GM21717 (cell line): ENCODE measurements at regions not wholly inside any gene's neighbourhood (a gene's known extent, or its start where the extent isn't known, plus 50 kb on each side); places are given as distances from the start of the nearest gene placed in this dataset.
"Not testable (repeated sequence)": the region's sequence is repeated elsewhere in the genome, so short reads cannot be mapped to it uniquely, and the experiment has no call there.

Experiments
- ATAC-seq: cut with Tn5 transposase; IDR thresholded peaks from one replicate; pipeline ENCODE4 v1.9.1; 2021; ENCODE audit warnings: mild to moderate bottlenecking, moderate library complexity; ENCODE audit not compliant: unreplicated experiment

DNA sequence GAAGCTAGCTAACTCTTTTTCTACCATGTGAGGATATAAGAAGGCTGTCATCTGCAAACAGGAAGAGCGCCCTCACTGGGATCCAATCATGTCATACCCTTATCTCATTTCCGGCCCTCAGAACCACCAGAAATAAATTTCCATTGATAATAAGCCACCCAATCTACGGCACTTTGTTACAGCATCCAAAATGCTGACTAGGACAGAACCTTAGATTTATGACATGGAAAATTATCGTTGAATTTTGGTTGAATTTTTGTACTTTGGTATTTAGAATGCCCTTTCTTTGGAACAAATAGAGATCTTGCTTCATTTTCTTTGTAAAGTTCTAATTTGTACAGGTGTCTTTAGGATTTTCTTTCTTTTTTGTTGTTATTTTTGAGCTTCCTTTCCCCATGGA is 53.3 kb upstream of the CYLC2 start:
- ATAC-seq = no peak

DNA sequence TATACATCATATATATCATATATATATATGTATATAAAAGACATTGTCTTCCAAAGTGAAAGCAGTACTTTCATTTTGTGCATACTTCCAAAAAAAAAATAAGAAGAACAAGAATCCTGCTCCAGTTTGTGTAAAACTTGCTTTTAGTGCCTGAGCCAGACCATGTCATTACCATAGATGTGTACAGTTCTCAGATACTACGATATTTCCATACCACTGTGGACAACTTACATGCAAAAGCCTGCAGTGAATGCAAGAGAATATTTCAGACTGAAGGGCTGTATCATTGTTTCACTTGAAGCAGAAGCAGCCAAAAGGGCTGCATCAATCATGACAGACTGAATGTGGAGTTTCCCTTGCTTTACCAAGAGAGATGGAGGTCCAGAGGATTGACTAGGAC is 72.6 kb upstream of the CYLC2 start:
- ATAC-seq = no peak

DNA sequence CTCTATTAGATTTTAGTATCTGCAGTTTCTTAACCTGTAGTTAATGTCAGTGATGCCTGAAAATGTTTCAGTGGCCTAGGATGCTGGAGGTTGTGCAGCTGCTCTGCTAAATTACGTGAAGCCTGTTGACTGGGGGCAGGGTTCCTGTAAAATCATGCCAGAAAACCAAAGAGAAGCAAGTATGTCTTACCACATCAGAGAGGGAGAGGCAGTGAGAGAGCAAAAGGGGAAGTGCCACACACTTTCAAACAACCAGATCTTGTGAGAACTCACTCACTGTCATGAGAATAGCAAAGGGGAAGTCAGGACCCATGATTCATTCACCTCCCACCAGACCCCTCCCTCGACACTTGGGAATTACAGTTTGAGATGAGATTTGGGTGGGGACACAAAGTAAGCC is 83.9 kb upstream of the CYLC2 start:
- no peak for ATAC-seq

DNA sequence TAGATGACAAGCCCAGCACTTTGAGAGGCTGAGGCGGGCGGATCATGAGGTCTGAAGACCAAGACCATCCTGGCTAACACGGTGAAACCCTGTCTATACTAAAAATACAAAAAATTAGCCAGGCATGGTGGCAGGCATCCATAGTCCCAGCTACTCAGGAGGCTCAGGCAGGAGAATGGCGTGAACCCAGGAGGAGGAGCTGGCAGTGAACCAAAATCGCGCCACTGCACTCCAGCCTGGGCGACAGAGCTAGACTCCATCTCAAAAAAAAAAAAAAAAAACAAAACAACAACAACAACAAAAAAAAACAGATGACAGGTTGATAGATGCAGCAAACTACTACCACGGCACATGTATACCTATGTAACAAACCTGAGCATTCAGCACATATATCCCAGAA is 89.3 kb upstream of the CYLC2 start:
- not testable (repeated sequence) for ATAC-seq

DNA sequence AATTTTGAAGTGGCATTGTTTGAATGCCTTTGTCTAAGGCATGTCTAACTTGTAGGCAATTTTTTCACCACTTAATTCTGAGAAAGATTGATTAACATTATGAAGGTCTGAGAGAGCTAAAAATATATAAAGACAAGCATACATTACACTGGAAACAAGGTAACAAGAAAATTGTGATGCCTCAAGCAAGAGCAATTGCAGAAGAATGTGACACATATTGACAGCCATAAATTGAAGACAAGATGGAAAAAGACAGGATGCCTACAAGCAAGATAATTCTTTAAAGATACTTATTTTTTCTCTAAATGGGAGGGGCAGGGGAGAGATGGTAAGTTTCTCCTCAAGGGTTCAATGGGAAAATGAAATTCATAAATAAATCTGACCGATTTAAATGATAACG is 103.1 kb upstream of the CYLC2 start:
- ATAC-seq = no peak

DNA sequence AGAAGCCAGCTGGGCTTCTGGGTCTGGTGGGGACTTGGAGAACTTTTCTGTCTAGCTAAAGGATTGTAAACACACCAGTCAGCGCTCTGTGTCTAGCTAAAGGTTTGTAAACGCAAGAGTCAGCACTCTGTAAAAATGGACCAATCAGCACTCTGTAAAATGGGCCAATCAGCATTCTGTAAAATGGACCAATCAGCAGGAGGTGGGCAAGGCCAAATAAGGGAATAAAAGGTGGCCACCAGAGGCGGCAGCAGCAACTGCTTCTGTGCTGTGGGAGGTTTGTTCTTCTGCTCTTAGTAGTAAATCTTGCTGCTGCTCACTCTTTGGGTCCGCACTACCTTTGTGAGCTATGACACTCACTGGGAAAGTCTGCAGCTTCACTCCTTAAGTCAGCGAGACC is 106.4 kb upstream of the CYLC2 start:
- not testable (repeated sequence) for ATAC-seq

DNA sequence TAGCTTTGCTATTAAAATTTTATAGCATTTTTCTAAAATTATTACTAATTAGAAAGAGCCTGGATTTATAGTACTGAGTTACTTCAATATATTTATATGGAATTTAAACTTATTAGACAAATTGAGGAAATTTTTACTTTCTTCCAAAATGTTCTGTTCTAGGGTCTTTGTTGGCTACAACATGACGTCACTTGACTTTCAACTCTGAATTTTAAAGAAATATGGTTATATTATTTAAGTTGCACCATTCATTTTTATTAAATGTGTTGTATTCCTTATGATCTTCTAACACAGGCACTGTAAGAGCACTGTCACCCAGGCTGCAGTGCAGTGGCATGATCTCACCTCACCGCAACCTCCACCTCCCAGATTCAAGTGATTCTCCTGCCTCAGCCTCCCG is 119.4 kb upstream of the CYLC2 start:
- no peak for ATAC-seq

DNA sequence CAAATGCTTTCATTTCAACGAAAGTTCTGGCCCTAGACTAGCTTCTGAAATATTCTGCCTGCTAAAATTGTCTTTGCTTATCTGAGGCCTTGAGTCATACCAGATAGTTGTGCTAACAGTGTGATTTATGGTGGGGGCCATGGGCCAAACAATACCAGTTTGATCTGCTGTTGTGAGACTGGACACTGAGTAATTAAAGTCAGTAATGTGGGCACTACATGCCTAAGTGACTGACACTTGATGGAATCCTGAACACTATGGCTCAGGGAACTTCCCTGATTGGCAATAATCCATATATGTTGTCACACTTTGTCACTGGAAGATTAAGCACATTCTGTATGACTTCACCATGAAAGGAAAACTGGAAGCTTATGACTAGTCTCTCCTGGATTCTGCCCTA is 127.6 kb upstream of the CYLC2 start:
- ATAC-seq = no peak

DNA sequence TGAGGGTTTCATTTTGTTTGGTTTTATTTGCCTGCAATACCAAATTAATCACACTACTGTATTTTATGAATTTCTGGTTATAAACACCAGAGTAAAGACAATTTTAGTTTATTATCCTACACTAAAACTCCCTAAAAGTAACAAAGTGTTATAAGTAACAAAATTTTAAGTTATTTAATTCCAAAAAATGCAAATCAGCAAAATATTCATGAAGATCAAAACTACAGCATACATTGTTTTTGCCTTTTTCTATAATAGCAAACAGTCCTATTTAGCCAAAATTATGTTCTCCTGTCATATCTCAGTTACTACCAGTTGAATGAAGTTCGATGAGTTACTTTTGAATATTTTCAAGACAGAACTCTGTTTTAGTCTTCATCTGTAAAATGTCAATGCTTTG is 132.7 kb upstream of the CYLC2 start:
- ATAC-seq = no peak

DNA sequence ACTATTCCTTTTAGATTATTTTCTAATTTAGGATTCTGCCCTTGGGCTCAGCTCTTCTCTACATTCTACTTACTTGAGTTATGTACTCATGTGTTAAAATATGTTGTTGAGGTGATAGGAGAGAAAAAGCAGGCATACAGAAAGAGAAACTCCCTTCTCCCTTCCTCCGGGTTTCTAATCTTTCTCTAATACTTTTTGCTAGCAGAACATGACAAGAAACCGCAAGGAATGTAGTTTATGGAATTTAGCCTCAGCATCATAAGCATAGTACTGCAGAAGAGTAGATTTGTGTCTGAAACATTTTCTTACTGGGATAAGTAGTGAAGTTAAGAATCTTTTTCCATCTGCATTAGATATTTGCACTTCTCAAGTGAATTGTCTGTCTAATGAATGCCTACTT is 139.5 kb upstream of the CYLC2 start:
- ATAC-seq = no peak

DNA sequence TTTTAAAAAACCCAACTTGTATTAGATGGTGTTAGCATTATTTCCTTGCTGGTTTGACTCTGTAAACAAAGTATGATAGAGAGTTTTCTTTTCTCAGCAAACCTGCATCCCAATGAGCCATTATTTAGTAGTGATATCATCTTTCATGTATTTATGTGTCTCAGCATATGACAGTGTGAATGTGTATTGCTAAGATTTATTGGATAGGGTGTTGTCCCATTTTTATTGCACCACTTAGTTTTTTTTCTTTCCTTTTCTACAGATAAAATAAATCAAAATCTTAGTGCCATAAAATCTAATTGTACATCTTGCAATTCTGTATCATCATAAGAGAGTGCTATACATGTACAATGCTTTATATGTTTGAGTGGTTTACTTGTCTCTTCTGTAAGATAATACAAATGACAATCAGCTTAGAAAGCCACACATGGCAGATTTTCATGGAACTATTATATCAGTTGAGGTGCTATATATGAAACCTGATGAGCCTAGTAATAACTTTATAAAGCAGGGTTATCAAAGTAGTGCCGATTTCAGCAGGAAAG is 149.2 kb upstream of the CYLC2 start:
- ATAC-seq = no peak

DNA sequence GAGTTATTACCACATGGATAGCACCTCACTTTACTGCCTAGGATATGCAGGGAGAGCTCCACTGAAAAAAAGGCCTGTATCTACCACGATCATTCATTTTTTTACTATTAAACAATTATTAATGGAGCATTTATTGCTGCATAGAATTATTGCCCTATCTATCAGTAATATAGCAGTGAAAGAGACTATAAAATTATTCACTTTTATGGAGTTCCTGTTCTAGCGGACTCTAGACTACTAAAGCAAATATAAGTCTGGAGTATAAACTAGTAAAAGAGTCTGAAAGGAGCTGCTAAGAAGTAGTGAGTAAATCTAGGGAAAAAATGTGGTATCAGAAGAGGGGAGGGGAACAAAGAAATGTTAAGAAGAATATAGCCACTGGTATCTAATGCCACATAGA is 150.4 kb upstream of the CYLC2 start:
- no peak for ATAC-seq

DNA sequence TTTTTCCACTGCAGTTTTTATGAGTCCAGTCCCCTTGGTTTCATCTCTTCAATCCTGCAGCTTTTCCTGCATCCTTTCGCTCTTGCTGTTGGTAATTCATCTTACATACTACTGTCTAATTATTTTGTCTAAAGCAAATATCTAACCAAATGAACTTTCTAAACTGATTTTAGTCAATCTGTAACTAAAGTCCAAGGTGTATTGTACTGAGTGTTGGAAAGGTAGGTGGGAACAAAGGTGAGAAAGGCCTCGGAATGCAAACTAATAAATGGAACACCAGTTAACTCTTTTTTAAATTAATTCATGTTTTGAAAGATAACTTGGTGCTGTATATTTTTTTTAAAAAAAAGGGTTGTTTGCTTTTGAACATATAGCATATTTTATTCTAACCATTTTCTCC is 152.7 kb upstream of the CYLC2 start:
- no peak for ATAC-seq

DNA sequence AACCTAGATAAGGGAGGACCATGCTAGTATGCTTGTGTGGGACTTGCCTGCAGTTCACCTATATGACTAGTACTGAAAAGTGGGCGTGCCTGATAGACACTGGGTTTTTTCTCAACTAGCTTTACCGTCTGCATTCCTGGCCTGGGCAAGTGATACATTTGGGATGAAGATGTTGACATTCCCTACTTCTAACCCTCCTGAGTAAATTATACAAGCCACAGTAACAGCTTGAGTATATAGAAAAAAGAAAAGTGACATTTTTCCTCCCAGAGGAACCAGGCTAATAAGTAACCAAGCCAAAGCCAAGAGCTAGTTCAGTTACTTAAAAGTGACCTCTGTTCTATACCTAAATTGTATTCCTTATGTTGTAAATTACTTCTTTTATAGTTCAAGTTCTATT is 153.8 kb upstream of the CYLC2 start:
- ATAC-seq = no peak

DNA sequence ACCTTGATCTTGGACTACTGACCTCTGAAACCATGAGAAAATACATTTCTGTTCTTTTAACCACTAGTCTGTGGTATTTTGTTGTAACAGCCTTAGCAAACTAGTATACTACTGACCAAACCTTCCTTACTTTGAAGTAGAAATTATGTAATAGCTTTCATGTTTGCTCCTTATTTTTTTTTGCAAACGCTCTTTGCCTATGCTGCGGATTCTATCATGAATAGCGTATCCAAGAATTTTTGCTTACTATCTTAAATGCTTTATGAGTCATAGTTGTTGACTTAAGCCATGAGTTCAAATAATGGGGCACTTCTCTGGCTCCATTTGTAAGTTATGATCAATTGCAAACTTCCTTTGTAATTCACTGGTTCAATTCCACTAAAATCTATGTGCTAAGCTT is 154.8 kb upstream of the CYLC2 start:
- ATAC-seq = no peak

DNA sequence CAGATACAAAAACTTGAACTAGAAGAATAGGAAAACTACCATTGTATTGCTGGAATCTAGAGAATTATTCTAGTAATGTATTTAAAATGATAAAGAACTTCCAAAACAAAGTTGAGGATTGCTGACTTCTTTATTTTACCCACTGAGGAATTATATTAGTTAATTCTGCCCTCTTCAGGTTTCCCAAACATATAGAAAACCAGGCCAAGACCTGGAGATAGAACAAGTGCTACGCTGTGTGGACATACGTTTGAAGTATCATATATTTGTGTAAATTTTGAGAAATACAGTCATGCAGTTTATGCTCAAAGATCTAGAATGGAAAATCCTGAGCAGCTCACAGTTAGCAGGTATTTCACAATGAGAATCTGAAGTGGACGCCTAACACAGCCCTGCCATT is 162.3 kb upstream of the CYLC2 start:
- no peak for ATAC-seq

DNA sequence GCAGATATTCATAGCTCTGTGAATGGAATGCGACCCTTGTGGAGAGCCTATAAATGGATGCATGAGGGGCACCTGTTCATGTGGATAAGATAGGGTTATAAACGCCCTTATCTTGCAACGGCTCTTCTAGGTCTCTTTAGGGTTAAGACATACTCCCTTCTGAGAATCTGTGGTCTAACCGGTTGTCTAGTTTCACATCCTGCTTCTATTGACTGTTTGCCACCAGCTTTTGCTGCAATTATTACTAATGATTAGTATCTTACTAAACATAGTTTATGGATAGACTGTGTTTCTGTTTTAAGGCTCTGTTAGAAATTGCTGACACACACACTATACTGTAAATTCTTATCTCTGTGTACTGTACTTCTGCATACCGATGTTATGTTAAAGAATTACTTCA is 198.9 kb upstream of the CYLC2 start:
- no peak for ATAC-seq

DNA sequence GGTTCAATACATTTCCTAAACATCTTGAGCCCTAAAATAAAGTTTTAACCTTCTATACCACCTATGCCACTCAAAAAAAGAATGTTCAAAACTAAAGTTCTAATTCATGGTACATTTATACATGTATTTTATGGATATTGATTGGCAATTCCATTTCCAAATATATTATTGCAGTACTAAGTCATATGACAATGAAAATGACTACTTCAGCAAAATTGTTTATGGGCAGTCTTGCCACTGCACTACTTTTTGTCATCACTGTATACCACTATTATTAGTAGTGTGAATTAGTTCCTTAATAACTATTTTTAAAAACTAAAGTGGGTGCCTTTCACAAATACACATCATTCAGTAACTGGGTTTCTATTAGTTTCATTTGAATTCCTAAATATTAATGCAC is 199.6 kb upstream of the CYLC2 start:
- no peak for ATAC-seq

DNA sequence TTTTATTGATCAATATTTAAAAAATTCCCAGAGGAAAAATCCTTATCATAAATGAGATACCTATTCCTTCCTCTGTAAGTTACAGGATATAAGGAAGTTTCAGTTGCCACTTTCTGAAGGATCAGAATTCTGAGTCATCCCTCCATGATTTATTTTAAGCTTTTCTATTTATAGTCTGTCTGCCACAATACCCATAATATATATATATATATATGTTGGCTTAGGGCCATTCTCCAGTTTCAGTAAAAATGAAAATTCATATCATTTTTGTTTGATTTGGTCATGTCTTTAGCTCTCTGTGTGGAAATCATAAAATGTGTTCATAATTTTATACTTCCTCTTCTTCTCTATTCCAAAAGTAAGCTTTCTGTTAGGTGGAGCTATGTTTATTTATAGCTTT is 215.8 kb upstream of the CYLC2 start:
- ATAC-seq = no peak

DNA sequence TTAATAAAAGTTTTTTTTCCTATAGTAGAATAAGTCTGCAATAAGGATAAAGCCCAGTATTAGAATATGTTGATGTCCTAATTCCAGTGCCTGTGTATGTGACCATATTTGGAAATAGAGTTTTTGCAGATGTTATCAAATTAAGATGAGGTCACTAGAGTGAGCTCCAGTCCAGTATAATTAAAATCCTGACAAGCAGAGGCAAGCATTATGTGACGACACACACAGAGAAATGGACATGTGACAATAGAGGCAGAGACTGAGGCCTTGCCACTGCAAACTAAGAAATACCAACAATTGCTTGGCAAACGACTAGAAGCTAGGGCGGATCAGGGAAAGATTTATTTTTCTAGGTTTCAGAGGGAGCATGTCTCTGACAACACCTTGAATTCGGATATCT is 216.4 kb upstream of the CYLC2 start:
- no peak for ATAC-seq

DNA sequence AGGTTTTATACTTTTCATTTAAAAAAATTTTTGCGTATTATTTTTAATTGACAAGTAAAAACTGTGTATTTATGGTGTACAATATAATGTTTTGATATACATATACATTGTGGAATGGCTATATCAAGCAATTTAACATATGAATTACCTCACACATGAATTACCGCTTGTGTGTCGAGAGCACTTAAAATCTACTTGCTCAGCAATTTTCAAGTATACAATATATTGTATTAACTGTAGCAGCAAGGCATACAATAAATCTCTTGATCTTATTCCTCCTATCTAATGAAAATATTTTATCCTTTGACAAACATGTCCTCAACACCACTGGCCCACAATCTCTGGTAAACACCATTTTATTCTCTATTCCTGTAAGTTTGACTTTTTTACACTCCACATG is 224.4 kb upstream of the CYLC2 start:
- no peak for ATAC-seq

DNA sequence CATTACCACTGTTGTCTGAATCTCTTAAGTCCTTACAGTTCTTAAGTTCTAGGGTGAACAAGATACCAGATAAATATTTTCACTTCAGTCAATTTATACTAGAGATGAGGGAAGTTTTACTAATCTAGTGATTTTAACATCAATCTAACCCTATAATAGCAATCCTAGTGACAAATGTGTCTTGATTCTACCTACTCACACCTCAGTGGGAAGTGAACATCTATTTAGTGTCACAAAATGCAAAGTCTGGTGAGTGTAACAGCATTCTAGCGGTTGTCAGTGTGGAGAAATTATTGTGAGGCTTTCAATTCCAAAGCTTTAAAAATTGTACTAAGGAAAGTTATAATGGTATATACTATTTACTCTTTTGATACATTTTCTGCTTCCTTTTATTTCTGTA is 225.8 kb upstream of the CYLC2 start:
- ATAC-seq = no peak

DNA sequence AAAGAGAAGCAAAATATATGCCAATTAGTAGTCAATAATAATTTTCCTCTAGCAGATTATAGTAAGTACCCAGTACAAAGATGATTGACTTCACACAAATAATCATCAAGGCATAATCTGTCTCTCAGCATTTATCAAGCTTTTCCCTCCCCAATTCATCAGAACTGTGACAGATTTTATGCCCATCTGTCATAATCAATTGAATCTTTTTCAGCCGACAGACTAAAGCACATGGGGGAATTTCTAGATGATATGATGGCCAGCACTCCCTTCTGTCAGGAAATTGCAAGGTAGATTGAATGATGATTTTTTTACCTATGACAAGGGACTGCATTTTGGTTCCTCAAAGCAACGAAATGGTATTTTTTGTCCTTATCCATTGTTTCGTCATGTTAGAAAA is 227.1 kb upstream of the CYLC2 start:
- ATAC-seq = no peak

DNA sequence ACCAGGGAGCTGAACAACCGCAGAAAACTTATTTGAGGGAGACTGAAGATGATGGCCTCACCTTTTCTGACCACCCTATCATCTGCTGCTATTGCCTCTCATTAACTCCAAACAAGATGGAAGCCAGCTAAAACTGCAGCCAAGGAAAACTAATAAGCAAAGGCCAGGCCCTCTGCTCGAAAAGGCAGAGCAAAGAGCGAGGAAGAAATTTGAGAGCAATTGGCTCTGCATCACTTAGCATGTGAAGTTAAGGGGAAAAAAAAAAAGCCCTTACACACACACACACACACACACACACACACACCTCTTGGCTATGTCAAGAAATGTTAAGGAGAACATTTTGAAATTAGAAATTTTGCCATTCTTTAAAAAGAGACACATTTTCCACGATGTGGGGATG is 228.1 kb upstream of the CYLC2 start:
- ATAC-seq = no peak
